ENCODE measurements at regions not wholly inside any gene's neighbourhood (a gene's known extent, or its start where the extent isn't known, plus 50 kb on each side); places are given as distances from the start of the nearest gene placed in this dataset.

DNA sequence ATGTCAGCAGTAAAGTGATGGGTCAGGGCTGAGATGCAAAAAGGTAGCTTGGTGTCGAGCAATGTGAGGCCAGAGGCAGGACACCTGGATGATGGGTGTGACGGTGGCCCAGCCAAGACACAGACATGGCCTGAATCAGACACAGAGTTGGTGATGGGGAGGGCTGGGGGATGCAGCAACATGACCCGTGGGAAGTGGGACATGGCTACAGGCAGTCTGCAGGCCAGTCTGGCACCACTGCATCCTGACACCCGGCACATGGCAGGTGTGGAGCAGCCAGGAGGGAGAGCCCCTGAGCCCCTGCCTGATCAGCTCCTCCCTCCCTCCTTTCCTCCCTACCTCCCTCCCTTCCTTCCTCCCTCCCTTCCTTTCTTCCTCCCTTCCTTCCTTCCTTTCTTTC lies 114.8 kb upstream of the WDR11 start:
- TF ChIP-seq, protein P1, sequence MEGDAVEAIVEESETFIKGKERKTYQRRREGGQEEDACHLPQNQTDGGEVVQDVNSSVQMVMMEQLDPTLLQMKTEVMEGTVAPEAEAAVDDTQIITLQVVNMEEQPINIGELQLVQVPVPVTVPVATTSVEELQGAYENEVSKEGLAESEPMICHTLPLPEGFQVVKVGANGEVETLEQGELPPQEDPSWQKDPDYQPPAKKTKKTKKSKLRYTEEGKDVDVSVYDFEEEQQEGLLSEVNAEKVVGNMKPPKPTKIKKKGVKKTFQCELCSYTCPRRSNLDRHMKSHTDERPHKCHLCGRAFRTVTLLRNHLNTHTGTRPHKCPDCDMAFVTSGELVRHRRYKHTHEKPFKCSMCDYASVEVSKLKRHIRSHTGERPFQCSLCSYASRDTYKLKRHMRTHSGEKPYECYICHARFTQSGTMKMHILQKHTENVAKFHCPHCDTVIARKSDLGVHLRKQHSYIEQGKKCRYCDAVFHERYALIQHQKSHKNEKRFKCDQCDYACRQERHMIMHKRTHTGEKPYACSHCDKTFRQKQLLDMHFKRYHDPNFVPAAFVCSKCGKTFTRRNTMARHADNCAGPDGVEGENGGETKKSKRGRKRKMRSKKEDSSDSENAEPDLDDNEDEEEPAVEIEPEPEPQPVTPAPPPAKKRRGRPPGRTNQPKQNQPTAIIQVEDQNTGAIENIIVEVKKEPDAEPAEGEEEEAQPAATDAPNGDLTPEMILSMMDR (IDR thresholded peaks at IDR 0.05): no peak
- no peak for TF ChIP-seq POLR2AphosphoS5 (IDR thresholded peaks at IDR 0.05)
- no peak for TF ChIP-seq POLR2A (IDR thresholded peaks at IDR 0.05)
- no peak for TF ChIP-seq EP300 (IDR thresholded peaks at IDR 0.05)

Measured in stomach (tissue), 4 donors.